ENCODE measurements at regions not wholly inside any gene's neighbourhood (a gene's known extent, or its start where the extent isn't known, plus 50 kb on each side); places are given as distances from the start of the nearest gene placed in this dataset.

- H3K9me3 ChIP-seq: no peaks in the 10 kb centered on the region
- CTCF ChIA-PET: no interaction called here
- no peaks in the 10 kb centered on the region for H3K4me1 ChIP-seq
- Mint-ChIP-seq H3K36me3 (ENCODE audit: insufficient read depth, unreplicated experiment) (no peaks in the 10 kb centered on the region), H3K27me3 (ENCODE audit: insufficient read depth, unreplicated experiment) (no peaks in the 10 kb centered on the region), H3K27ac (ENCODE audit: unreplicated experiment) (no peak overlapping the region), H3K4me3 (ENCODE audit: unreplicated experiment) (no peak overlapping the region), H3K9me3 (ENCODE audit: unreplicated experiment) (no peaks in the 10 kb centered on the region), H3K4me1 (ENCODE audit: low read depth, unreplicated experiment) (no peaks in the 10 kb centered on the region)
- H3K4me3 ChIP-seq (ENCODE audit: low read depth, low read length): no peak overlapping the region
- no peak for TF ChIP-seq CTCF (IDR thresholded peaks at IDR 0.05; ENCODE audit: insufficient read depth in 1 of 2, low read depth in 1 of 2, low read length in 1 of 2, severe bottlenecking in 1 of 2, unreplicated experiment in 1 of 2)
- intact Hi-C loops (cut with micrococcal nuclease; ENCODE audit: unreplicated experiment): no loop called here
- no TSS peak for BruUV-seq (replicated peaks)
- POLR2A ChIA-PET: no interaction called here
- H3K36me3 ChIP-seq (ENCODE audit: control insufficient read depth, insufficient read depth, low read length): no peaks in the 10 kb centered on the region
- no peak for DNase-seq
- H3K27me3 ChIP-seq (replicated peaks; ENCODE audit: control insufficient read depth, insufficient read depth, low read length): no peaks in the 10 kb centered on the region
Measured at GRCh38 chr9:8133606-8134005, 334.0 kb upstream of the DMAC1 start.

- ChIA-PET POLR2A (no interaction called here), CTCF (no interaction called here)
- Mint-ChIP-seq H3K36me3 (ENCODE audit: insufficient read depth, unreplicated experiment) (no peaks in the 10 kb centered on the region), H3K4me1 (ENCODE audit: low read depth, unreplicated experiment) (no peaks in the 10 kb centered on the region), H3K4me3 (ENCODE audit: unreplicated experiment) (no peak overlapping the region), H3K27ac (ENCODE audit: unreplicated experiment) (no peak overlapping the region), H3K27me3 (ENCODE audit: insufficient read depth, unreplicated experiment) (no peaks in the 10 kb centered on the region), H3K9me3 (ENCODE audit: unreplicated experiment) (peaks cover 14% of the 10 kb centered on the region)
- no TSS peak for BruUV-seq (replicated peaks)
- no peaks in the 10 kb centered on the region for H3K9me3 ChIP-seq
- no peaks in the 10 kb centered on the region for H3K27me3 ChIP-seq (replicated peaks; ENCODE audit: control insufficient read depth, insufficient read depth, low read length)
- intact Hi-C loops (cut with micrococcal nuclease; ENCODE audit: unreplicated experiment): no loop called here
- peaks cover 21% of the 10 kb centered on the region for H3K4me1 ChIP-seq
- DNase-seq: no peak
- H3K4me3 ChIP-seq (ENCODE audit: low read depth, low read length): no peak overlapping the region
- no peak for TF ChIP-seq CTCF (IDR thresholded peaks at IDR 0.05; ENCODE audit: insufficient read depth in 1 of 2, low read depth in 1 of 2, low read length in 1 of 2, severe bottlenecking in 1 of 2, unreplicated experiment in 1 of 2)
- no peaks in the 10 kb centered on the region for H3K36me3 ChIP-seq (ENCODE audit: control insufficient read depth, insufficient read depth, low read length)
Measured at GRCh38 chr9:8115570-8115969, 316.0 kb upstream of the DMAC1 start.

- ChIA-PET POLR2A (no interaction called here), CTCF (no interaction called here)
- H3K4me3 Mint-ChIP-seq (ENCODE audit: unreplicated experiment): no peak overlapping the region
- no peak overlapping the region for H3K4me3 ChIP-seq (ENCODE audit: low read depth, low read length)
- no peaks in the 10 kb centered on the region for H3K27me3 ChIP-seq (replicated peaks; ENCODE audit: control insufficient read depth, insufficient read depth, low read length)
- intact Hi-C loops (cut with micrococcal nuclease; ENCODE audit: unreplicated experiment): no loop called here
- no peaks in the 10 kb centered on the region for H3K36me3 Mint-ChIP-seq (ENCODE audit: insufficient read depth, unreplicated experiment)
- no peaks in the 10 kb centered on the region for H3K9me3 ChIP-seq
- BruUV-seq (replicated peaks): no TSS peak
- no peaks in the 10 kb centered on the region for H3K36me3 ChIP-seq (ENCODE audit: control insufficient read depth, insufficient read depth, low read length)
- no peak for DNase-seq
- no peaks in the 10 kb centered on the region for H3K27me3 Mint-ChIP-seq (ENCODE audit: insufficient read depth, unreplicated experiment)
- H3K4me1 ChIP-seq: peaks cover 21% of the 10 kb centered on the region
- peaks cover 13% of the 10 kb centered on the region for H3K9me3 Mint-ChIP-seq (ENCODE audit: unreplicated experiment)
- no peak overlapping the region for H3K27ac Mint-ChIP-seq (ENCODE audit: unreplicated experiment)
- no peak for TF ChIP-seq CTCF (IDR thresholded peaks at IDR 0.05; ENCODE audit: insufficient read depth in 1 of 2, low read depth in 1 of 2, low read length in 1 of 2, severe bottlenecking in 1 of 2, unreplicated experiment in 1 of 2)
- H3K4me1 Mint-ChIP-seq (ENCODE audit: low read depth, unreplicated experiment): no peaks in the 10 kb centered on the region
Measured at GRCh38 chr9:8114826-8115225, 315.2 kb upstream of the DMAC1 start.
